ENCODE measurements at regions not wholly inside any gene's neighbourhood (a gene's known extent, or its start where the extent isn't known, plus 50 kb on each side); places are given as distances from the start of the nearest gene placed in this dataset.

GRCh38 chrX:30948626-30949025 is 59.6 kb upstream of the TAB3 start:
- Histone ChIP-seq H3K4me1 (ENCODE audit: control insufficient read depth in 1 of 2, insufficient read depth in 2 of 2, low read length in 2 of 2) (no peaks in the 10 kb centered on the region), H3K36me3 (ENCODE audit: control insufficient read depth in 1 of 2, insufficient read depth in 2 of 2, low read length in 2 of 2) (no peaks in the 10 kb centered on the region), H3K4me3 (replicated peaks in 1 of 2; ENCODE audit: low read depth in 1 of 2, low read length in 2 of 2) (no peak overlapping the region), H3K9ac (ENCODE audit: low read length) (no peak overlapping the region), H3K9me2 (ENCODE audit: insufficient read depth) (no peaks in the 10 kb centered on the region), H4K20me1 (ENCODE audit: insufficient read depth) (no peaks in the 10 kb centered on the region), H3K79me2 (ENCODE audit: insufficient read depth, low read length) (no peaks in the 10 kb centered on the region), H3K4me2 (ENCODE audit: low read length) (no peak overlapping the region), H3K27me3 (ENCODE audit: insufficient read depth, low read length) (no peaks in the 10 kb centered on the region), H3K27ac (ENCODE audit: low read depth, low read length) (no peak overlapping the region), H2AFZ (ENCODE audit: low read depth, low read length, poor library complexity, severe bottlenecking) (no peak overlapping the region), H3K9me3 (ENCODE audit: control insufficient read depth in 1 of 2, insufficient read depth in 1 of 2, low read depth in 1 of 2, low read length in 2 of 2) (no peaks in the 10 kb centered on the region)
- RAD21 ChIA-PET (ENCODE audit: low non-redundant PET in 1 of 2, low total read pairs in 2 of 2, uncharacterized antibody in 2 of 2, unreplicated experiment in 2 of 2) = no interaction called here
- no peak for ATAC-seq
- POLR2A ChIA-PET = no interaction called here
- DNase-seq (ENCODE audit: low read depth, low spot score) = no peak
- CTCF ChIA-PET = interaction anchor here (0.7 kb wide), 1 partner anchor 23 kb away, joined by 3 read pairs; no protein-coding TSS in a partner anchor
- BruUV-seq (replicated peaks) = no TSS peak
- intact Hi-C loops (cut with micrococcal nuclease) = no loop called here
- TF ChIP-seq EZH2phosphoT487 (IDR thresholded peaks at IDR 0.05; ENCODE audit: borderline replicate concordance) (no peak), EGR1 (IDR thresholded peaks at IDR 0.05; ENCODE audit: low read depth) (no peak), ZFX (IDR thresholded peaks at IDR 0.05) (no peak), YY1 (IDR thresholded peaks at IDR 0.05; ENCODE audit: extremely low read depth, insufficient replicate concordance, low read depth, low read length) (no peak), EZH2 (IDR thresholded peaks at IDR 0.05) (no peak), POLR2AphosphoS5 (IDR thresholded peaks at IDR 0.05; ENCODE audit: low read depth, low read length) (no peak), ZBTB33 (IDR thresholded peaks at IDR 0.05; ENCODE audit: extremely low read depth, insufficient replicate concordance, low read length) (no peak), JUND (IDR thresholded peaks at IDR 0.05) (no peak), ATF3 (IDR thresholded peaks at IDR 0.05) (no peak), POLR2A (IDR thresholded peaks at IDR 0.05; ENCODE audit: borderline replicate concordance, extremely low read depth, insufficient read depth, insufficient read length) (no peak), SIN3A (IDR thresholded peaks at IDR 0.05; ENCODE audit: low read depth) (no peak), SRF (IDR thresholded peaks at IDR 0.05; ENCODE audit: low read depth) (no peak), TCF7L2 (IDR thresholded peaks at IDR 0.05; ENCODE audit: borderline replicate concordance, extremely low read depth, insufficient read depth, insufficient read length) (no peak), ELF1 (IDR thresholded peaks at IDR 0.05; ENCODE audit: borderline replicate concordance, low read depth) (no peak), CBX3 (IDR thresholded peaks at IDR 0.05; ENCODE audit: low read depth) (no peak), SP1 (IDR thresholded peaks at IDR 0.05; ENCODE audit: low read depth) (no peak)
- TF ChIP-seq, protein P1, sequence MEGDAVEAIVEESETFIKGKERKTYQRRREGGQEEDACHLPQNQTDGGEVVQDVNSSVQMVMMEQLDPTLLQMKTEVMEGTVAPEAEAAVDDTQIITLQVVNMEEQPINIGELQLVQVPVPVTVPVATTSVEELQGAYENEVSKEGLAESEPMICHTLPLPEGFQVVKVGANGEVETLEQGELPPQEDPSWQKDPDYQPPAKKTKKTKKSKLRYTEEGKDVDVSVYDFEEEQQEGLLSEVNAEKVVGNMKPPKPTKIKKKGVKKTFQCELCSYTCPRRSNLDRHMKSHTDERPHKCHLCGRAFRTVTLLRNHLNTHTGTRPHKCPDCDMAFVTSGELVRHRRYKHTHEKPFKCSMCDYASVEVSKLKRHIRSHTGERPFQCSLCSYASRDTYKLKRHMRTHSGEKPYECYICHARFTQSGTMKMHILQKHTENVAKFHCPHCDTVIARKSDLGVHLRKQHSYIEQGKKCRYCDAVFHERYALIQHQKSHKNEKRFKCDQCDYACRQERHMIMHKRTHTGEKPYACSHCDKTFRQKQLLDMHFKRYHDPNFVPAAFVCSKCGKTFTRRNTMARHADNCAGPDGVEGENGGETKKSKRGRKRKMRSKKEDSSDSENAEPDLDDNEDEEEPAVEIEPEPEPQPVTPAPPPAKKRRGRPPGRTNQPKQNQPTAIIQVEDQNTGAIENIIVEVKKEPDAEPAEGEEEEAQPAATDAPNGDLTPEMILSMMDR (IDR thresholded peaks at IDR 0.05 in 2 of 3, conservative IDR thresholded peaks at IDR 0.05 in 1 of 3; ENCODE audit: borderline replicate concordance in 1 of 3, insufficient read depth in 1 of 3, low read depth in 2 of 3, low read length in 2 of 3) = no peak

Measured in HCT116 (cell line).